SU-DHL-6 (cell line): ENCODE measurements at regions not wholly inside any gene's neighbourhood (a gene's known extent, or its start where the extent isn't known, plus 50 kb on each side); places are given as distances from the start of the nearest gene placed in this dataset.
"Not testable (repeated sequence)": the region's sequence is repeated elsewhere in the genome, so short reads cannot be mapped to it uniquely, and the experiment has no call there.

Experiments
- H2AFZ ChIP-seq: fragments of 200-600 bp; sonication (generic); 2 replicates; pipeline ENCODE4 v1.6.1; 2014; ENCODE audit warnings: low read depth, mild to moderate bottlenecking, moderate library complexity, mixed read lengths, antibody characterized with exemption, low read length; ENCODE audit not compliant: severe bottlenecking
- H3F3A ChIP-seq: fragments of 200-600 bp; shearing (Covaris generic); 2 replicates; pipeline ENCODE4 v1.6.0; 2016; ENCODE audit warnings: antibody characterized with exemption, mild to moderate bottlenecking; ENCODE audit not compliant: insufficient read depth
- H3K27ac ChIP-seq: fragments of 200-600 bp; sonication (generic); 2 replicates; pipeline ENCODE4 v1.5.1; 2016; ENCODE audit warnings: low read depth, mild to moderate bottlenecking, low read length, moderate library complexity, mixed read lengths
- H3K27me3 ChIP-seq: fragments of 200-600 bp; sonication (generic), shearing (Covaris generic); 2 replicates; pipeline ENCODE4 v1.6.0; 2014; ENCODE audit warnings: mild to moderate bottlenecking, low read length
- H3K36me3 ChIP-seq: fragments of 200-600 bp; sonication (generic); 2 replicates; pipeline ENCODE4 v1.6.1; 2014; ENCODE audit warnings: mild to moderate bottlenecking, low read length, mixed read lengths
- H3K4me2 ChIP-seq: fragments of 300-600, 200-600 bp; shearing (Covaris generic), sonication (generic); 2 replicates; pipeline ENCODE4 v1.6.0; 2014; ENCODE audit warnings: low read length, low read depth, mild to moderate bottlenecking; ENCODE audit not compliant: poor library complexity, severe bottlenecking
- H3K4me3 ChIP-seq: fragments of 200-600 bp; sonication (generic); 2 replicates; pipeline ENCODE4 v1.5.1; 2014; ENCODE audit warnings: antibody characterized with exemption, low read length, mild to moderate bottlenecking, mixed read lengths; ENCODE audit not compliant: insufficient read depth, poor library complexity, severe bottlenecking
- H3K79me2 ChIP-seq: fragments of 200-600 bp; sonication (generic); 2 replicates; pipeline ENCODE4 v1.6.1; 2014; ENCODE audit warnings: mild to moderate bottlenecking, low read length, moderate library complexity; ENCODE audit not compliant: insufficient read depth
- H3K9ac ChIP-seq: fragments of 200-600 bp; sonication (generic); 2 replicates; pipeline ENCODE4 v1.7.0; 2014; ENCODE audit warnings: mild to moderate bottlenecking, low read length
- H3K9me2 ChIP-seq: fragments of 200-600 bp; sonication (generic); replicated peaks from 2 replicates; pipeline ENCODE4 v1.6.1; 2014; ENCODE audit warnings: low read length; ENCODE audit not compliant: insufficient read depth
- H3K9me3 ChIP-seq: fragments of 200-600 bp; sonication (generic); 2 replicates; pipeline ENCODE4 v1.6.1; 2014; ENCODE audit warnings: low read length, mixed read lengths; ENCODE audit not compliant: insufficient read depth
- H4K20me1 ChIP-seq: fragments of 200-600 bp; sonication (generic); 2 replicates; pipeline ENCODE4 v1.6.1; 2014; ENCODE audit warnings: low read depth, mild to moderate bottlenecking, antibody characterized with exemption, low read length, moderate library complexity, mixed read lengths
- EZH2phosphoT487 ChIP-seq: fragments of 200-600 bp; sonication (generic), shearing (Covaris generic); conservative IDR thresholded peaks from 2 replicates; pipeline ENCODE4 v1.6.1; 2018; ENCODE audit warnings: mild to moderate bottlenecking, antibody characterized with exemption, low read length, moderate library complexity, mixed read lengths
- TF ChIP-seq, protein P1 (sequence below): fragments of 200-600 bp; sonication (generic); IDR thresholded peaks from one replicate; pipeline ENCODE4 v1.5.1; 2017; ENCODE audit warnings: antibody characterized with exemption, mild to moderate bottlenecking, low read length, moderate library complexity; ENCODE audit not compliant: insufficient read depth, poor library complexity, severe bottlenecking

DNA sequence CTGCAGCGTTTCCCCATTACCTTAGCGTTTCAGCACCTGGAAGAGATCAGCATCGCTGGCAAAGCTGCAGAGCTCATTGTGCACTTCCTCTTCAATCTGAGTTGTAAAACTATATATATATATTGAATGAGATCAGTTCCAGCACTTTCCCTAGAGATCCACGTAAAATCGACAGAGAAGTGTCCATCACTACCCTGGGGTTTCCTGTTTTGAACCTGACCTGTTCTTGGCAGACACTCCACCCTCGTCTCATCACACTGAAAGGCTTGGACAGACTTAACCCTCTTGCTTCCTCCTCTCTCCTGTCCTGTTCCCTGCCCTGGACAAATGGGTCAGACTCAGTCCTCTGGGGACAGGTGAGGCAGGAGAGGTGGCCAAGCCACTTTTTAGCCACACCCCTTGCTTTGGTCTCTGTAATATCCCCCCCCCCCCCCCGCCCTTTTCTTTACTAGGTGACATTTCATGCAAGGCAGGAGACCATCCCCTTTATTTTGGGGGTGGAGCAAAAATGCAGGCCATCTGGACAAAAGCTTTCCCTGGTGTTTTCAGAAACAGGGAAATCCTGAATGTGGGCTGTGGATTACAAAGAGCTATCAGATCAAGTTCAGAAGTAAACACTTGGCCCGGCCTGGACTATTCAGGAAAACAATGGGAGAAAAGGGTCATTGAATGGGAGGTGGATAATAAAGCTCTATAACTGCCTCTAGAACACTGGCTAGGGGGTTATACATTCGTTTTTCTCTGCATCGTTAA, 83.7 kb upstream of the KDM7A start:
- no peaks in the 10 kb centered on the region for H3K36me3 ChIP-seq
- TF ChIP-seq, protein P1, sequence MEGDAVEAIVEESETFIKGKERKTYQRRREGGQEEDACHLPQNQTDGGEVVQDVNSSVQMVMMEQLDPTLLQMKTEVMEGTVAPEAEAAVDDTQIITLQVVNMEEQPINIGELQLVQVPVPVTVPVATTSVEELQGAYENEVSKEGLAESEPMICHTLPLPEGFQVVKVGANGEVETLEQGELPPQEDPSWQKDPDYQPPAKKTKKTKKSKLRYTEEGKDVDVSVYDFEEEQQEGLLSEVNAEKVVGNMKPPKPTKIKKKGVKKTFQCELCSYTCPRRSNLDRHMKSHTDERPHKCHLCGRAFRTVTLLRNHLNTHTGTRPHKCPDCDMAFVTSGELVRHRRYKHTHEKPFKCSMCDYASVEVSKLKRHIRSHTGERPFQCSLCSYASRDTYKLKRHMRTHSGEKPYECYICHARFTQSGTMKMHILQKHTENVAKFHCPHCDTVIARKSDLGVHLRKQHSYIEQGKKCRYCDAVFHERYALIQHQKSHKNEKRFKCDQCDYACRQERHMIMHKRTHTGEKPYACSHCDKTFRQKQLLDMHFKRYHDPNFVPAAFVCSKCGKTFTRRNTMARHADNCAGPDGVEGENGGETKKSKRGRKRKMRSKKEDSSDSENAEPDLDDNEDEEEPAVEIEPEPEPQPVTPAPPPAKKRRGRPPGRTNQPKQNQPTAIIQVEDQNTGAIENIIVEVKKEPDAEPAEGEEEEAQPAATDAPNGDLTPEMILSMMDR, result no peak
- no peak for TF ChIP-seq EZH2phosphoT487
- H3K4me3 ChIP-seq, result no peak overlapping the region
- H3K79me2 ChIP-seq, result no peaks in the 10 kb centered on the region
- no peaks in the 10 kb centered on the region for H3K9me3 ChIP-seq
- H2AFZ ChIP-seq, result no peak overlapping the region
- H3K9ac ChIP-seq, result no peak overlapping the region
- no peak overlapping the region for H3K27ac ChIP-seq
- H4K20me1 ChIP-seq, result no peaks in the 10 kb centered on the region
- H3F3A ChIP-seq, result no peaks in the 10 kb centered on the region
- no peak overlapping the region for H3K4me2 ChIP-seq
- H3K27me3 ChIP-seq, result no peaks in the 10 kb centered on the region
- H3K9me2 ChIP-seq, result no peaks in the 10 kb centered on the region

DNA sequence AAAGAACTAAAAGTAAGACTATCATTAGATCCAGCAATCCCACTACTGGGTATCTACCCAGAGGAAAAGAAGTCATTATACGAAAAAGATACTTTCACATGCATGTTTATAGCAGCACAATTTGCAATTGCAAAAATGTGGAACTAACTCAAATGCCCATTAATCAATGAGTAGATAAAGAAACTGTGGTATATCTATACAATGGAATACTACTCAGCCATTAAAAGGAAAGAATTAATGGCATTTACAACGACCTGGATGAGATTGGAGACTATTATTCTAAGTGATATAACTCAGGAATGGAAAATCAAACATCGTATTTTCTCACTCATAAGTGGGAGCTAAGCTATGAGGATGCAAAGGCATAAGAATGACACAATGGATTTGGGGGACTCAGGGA, 80.5 kb upstream of the KDM7A start:
- H2AFZ ChIP-seq, H3K9me3 ChIP-seq, H3K9ac ChIP-seq, H3K27me3 ChIP-seq, H3K79me2 ChIP-seq, H4K20me1 ChIP-seq, H3K9me2 ChIP-seq, H3K27ac ChIP-seq, H3K4me3 ChIP-seq, H3K4me2 ChIP-seq, H3K36me3 ChIP-seq, H3F3A ChIP-seq: not testable (repeated sequence)

DNA sequence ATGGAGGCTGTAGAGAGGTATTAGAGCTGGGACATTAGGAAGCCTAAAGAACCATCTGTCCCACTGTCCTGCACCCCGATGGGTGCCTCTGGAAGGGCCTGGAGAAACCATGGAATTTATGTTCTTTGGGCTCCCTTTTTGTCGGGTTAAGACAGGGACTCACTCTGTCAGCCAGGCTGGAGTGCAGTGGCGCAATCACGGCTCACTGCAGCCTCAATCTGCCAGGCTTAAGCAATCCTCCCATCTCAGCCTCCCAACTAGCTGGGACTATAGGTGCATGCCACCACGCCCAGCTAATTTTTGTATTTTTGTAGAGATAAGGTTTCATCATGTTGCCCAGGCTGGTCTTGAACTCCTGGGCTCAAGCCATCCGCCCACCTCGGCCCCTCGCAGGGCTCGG, 78.2 kb upstream of the KDM7A start:
- H3K27ac ChIP-seq, H3K9ac ChIP-seq, H3K36me3 ChIP-seq, H4K20me1 ChIP-seq, H3K4me2 ChIP-seq, H3K9me3 ChIP-seq, H3K4me3 ChIP-seq, H3F3A ChIP-seq, H3K27me3 ChIP-seq, H2AFZ ChIP-seq, H3K9me2 ChIP-seq, H3K79me2 ChIP-seq: not testable (repeated sequence)

DNA sequence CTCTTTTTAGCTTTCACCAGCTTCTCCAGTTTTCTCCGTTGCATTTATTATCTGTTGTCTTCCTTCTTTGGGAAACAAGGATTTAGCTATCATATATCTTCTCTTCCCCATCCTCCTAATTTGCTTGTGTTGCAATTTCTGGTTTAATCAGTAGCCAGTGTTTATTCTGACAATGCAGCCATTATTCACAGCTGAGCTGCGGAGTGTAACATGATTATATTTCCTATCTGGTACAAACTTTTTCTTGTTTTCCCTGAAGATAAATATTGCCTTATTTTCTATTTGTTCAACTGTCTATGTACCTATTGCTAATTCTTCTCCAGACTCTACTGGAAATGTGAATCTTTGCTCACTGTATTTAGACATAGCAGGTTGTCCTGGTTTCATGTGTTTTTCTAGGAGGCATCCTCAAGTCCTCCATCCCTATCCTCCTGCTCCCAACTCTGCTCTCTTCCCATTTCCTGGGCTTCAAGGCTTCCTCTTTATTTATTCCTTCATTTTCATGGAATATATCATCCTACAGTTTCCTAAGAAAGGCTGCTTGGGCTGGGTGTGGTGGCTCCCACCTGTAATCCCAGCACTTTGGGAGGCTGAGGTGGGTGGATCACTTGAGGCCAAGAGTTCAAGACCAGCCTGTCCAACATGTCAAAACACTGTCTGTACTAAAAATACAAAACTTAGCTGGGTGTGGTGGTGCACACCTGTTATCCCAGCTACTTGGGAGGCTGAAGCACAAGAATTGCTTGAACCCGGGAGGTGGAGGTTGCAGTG, 72.4 kb upstream of the KDM7A start:
- Histone ChIP-seq H3K36me3 (no peaks in the 10 kb centered on the region), H3F3A (no peaks in the 10 kb centered on the region), H3K9ac (no peak overlapping the region), H3K79me2 (no peaks in the 10 kb centered on the region), H3K9me3 (no peaks in the 10 kb centered on the region), H3K27ac (no peak overlapping the region), H3K4me2 (no peak overlapping the region), H3K4me3 (no peak overlapping the region), H3K9me2 (no peaks in the 10 kb centered on the region), H3K27me3 (no peaks in the 10 kb centered on the region; the same call in 1 of the 2 replicates), H4K20me1 (no peaks in the 10 kb centered on the region), H2AFZ (no peak overlapping the region)
- TF ChIP-seq EZH2phosphoT487, result no peak
- TF ChIP-seq, protein P1, result no peak
